ENCODE measurements at regions not wholly inside any gene's neighbourhood (a gene's known extent, or its start where the extent isn't known, plus 50 kb on each side); places are given as distances from the start of the nearest gene placed in this dataset.

GRCh38 chr17:55652114-55652823 lies 70.4 kb downstream of the TMEM100 start:
- BruUV-seq (replicated peaks) = no TSS peak
- dilution Hi-C loops (cut with MboI; ENCODE audit: extremely low pct_ligation_motif_present, low sequenced_read_pairs) = no loop called here
- no peak overlapping the region for H2AFZ ChIP-seq (ENCODE audit: low read depth, low read length)
- H3K79me2 ChIP-seq (ENCODE audit: control insufficient read depth, insufficient read depth, low read length) = no peaks in the 10 kb centered on the region
- H4K20me1 ChIP-seq (replicated peaks; ENCODE audit: control insufficient read depth, extremely low read depth, insufficient read depth, low read length) = no peaks in the 10 kb centered on the region
- DNase-seq (ENCODE audit: low read depth, low spot score) = no peak
- CTCF ChIA-PET = interaction anchor here (0.6 to 1.5 kb wide), 3 partner anchors 10 to 138 kb away, joined by 3 to 11 read pairs (median 4); no protein-coding TSS in a partner anchor
- no peak overlapping the region for H3K4me2 ChIP-seq (ENCODE audit: insufficient read depth, low read length)
- TF ChIP-seq POLR2AphosphoS5 (IDR thresholded peaks at IDR 0.05; ENCODE audit: insufficient read depth, low read depth, low read length) (no peak), POLR2A (IDR thresholded peaks at IDR 0.05; ENCODE audit: low read depth, low read length) (no peak), MAX (IDR thresholded peaks at IDR 0.05; ENCODE audit: insufficient read depth, insufficient read length) (no peak), MYC (IDR thresholded peaks at IDR 0.05; ENCODE audit: low read depth, low read length) (no peak), GATA2 (IDR thresholded peaks at IDR 0.05; ENCODE audit: insufficient read depth, insufficient read length, low read depth, low read length) (no peak), EZH2 (IDR thresholded peaks at IDR 0.05; ENCODE audit: borderline replicate concordance, low read depth, low read length, severe bottlenecking) (no peak)
- H3K36me3 ChIP-seq (ENCODE audit: control insufficient read depth in 2 of 2, extremely low read depth in 1 of 2, insufficient read depth in 2 of 2, low read length in 2 of 2) = no peaks in the 10 kb centered on the region
- no peaks in the 10 kb centered on the region for H3K4me1 ChIP-seq (ENCODE audit: control insufficient read depth, extremely low read depth, insufficient read depth, low read length)
- H3K27ac ChIP-seq (ENCODE audit: insufficient read depth, low read depth, low read length) = no peak overlapping the region
- FAIRE-seq = no peak
- H3K9ac ChIP-seq (replicated peaks; ENCODE audit: extremely low read depth, insufficient read depth, low read length) = no peak overlapping the region
- intact Hi-C loops (cut with micrococcal nuclease) = no loop called here
- H3K4me3 ChIP-seq (replicated peaks in 1 of 3; ENCODE audit: insufficient read depth in 1 of 3, low read depth in 1 of 3, low read length in 3 of 3) = no peak overlapping the region
- POLR2A ChIA-PET = no interaction called here
- no peaks in the 10 kb centered on the region for H3K9me1 ChIP-seq (replicated peaks; ENCODE audit: control insufficient read depth, extremely low read depth, insufficient read depth, low read length)
- no peaks in the 10 kb centered on the region for H3K27me3 ChIP-seq (ENCODE audit: control insufficient read depth in 2 of 2, insufficient read depth in 2 of 2, low read length in 2 of 2)
- no peaks in the 10 kb centered on the region for H3K9me3 ChIP-seq (replicated peaks; ENCODE audit: control insufficient read depth, insufficient read depth, low read length)

GRCh38 chr17:55649957-55650597 lies 72.6 kb downstream of the TMEM100 start:
- Histone ChIP-seq H3K4me1 (ENCODE audit: control insufficient read depth, extremely low read depth, insufficient read depth, low read length) (no peaks in the 10 kb centered on the region), H3K9ac (replicated peaks; ENCODE audit: extremely low read depth, insufficient read depth, low read length) (no peak overlapping the region), H3K79me2 (ENCODE audit: control insufficient read depth, insufficient read depth, low read length) (no peaks in the 10 kb centered on the region), H3K4me3 (replicated peaks in 1 of 3; ENCODE audit: insufficient read depth in 1 of 3, low read depth in 1 of 3, low read length in 3 of 3) (no peak overlapping the region), H4K20me1 (replicated peaks; ENCODE audit: control insufficient read depth, extremely low read depth, insufficient read depth, low read length) (no peaks in the 10 kb centered on the region), H3K4me2 (ENCODE audit: insufficient read depth, low read length) (no peak overlapping the region), H2AFZ (ENCODE audit: low read depth, low read length) (no peak overlapping the region), H3K27ac (ENCODE audit: insufficient read depth, low read depth, low read length) (no peak overlapping the region), H3K36me3 (ENCODE audit: control insufficient read depth in 2 of 2, extremely low read depth in 1 of 2, insufficient read depth in 2 of 2, low read length in 2 of 2) (no peaks in the 10 kb centered on the region), H3K27me3 (ENCODE audit: control insufficient read depth in 2 of 2, insufficient read depth in 2 of 2, low read length in 2 of 2) (no peaks in the 10 kb centered on the region), H3K9me1 (replicated peaks; ENCODE audit: control insufficient read depth, extremely low read depth, insufficient read depth, low read length) (no peaks in the 10 kb centered on the region), H3K9me3 (replicated peaks; ENCODE audit: control insufficient read depth, insufficient read depth, low read length) (no peaks in the 10 kb centered on the region)
- ChIA-PET CTCF (no interaction called here), POLR2A (no interaction called here)
- no peak for TF ChIP-seq CTCF (IDR thresholded peaks at IDR 0.05; ENCODE audit: extremely low read depth in 1 of 2, insufficient read depth in 1 of 2, low read depth in 1 of 2, low read length in 2 of 2)
- no peak for TF ChIP-seq POLR2AphosphoS5 (IDR thresholded peaks at IDR 0.05; ENCODE audit: insufficient read depth, low read depth, low read length)
- BruUV-seq (replicated peaks) = no TSS peak
- FAIRE-seq = no peak
- intact Hi-C loops (cut with micrococcal nuclease) = no loop called here
- dilution Hi-C loops (cut with MboI; ENCODE audit: extremely low pct_ligation_motif_present, low sequenced_read_pairs) = no loop called here
- DNase-seq (ENCODE audit: low read depth, low spot score) = no peak
